ENCODE measurements at regions not wholly inside any gene's neighbourhood (a gene's known extent, or its start where the extent isn't known, plus 50 kb on each side); places are given as distances from the start of the nearest gene placed in this dataset.

- TF ChIP-seq NFATC4 (CRISPR knock-in tag; IDR thresholded peaks at IDR 0.05) = no peak
Observed at GRCh38 chr16:35208001-35208935, 1748.9 kb downstream of the TP53TG3F start (continued).

GRCh38 chr16:35210681-35211433 lies 1751.4 kb downstream of the TP53TG3F start:
- H3K9me3 Mint-ChIP-seq = peaks cover 58% of the 10 kb centered on the region
- no peaks in the 10 kb centered on the region for H3K4me1 Mint-ChIP-seq
- H3K36me3 Mint-ChIP-seq = peaks cover 50% of the 10 kb centered on the region
- ATAC-seq (no peak), DNase-seq (ENCODE audit: low spot score) (no peak)
- ChIA-PET POLR2A (no interaction called here), CTCF (no interaction called here)
- no peak overlapping the region for H3K27ac Mint-ChIP-seq
- peaks cover 6% of the 10 kb centered on the region for H3K27me3 Mint-ChIP-seq (ENCODE audit: low read depth)
- TF ChIP-seq CREB1 (CRISPR knock-in tag; IDR thresholded peaks at IDR 0.05) (no peak), MYBL2 (CRISPR knock-in tag; IDR thresholded peaks at IDR 0.05) (no peak), OVOL2 (CRISPR knock-in tag; IDR thresholded peaks at IDR 0.05; ENCODE audit: borderline replicate concordance) (no peak), NR1H2 (CRISPR knock-in tag; IDR thresholded peaks at IDR 0.05) (no peak), ZNF263 (CRISPR knock-in tag; IDR thresholded peaks at IDR 0.05; ENCODE audit: low read depth) (no peak), ERG (CRISPR knock-in tag; IDR thresholded peaks at IDR 0.05) (no peak), ZNF512 (CRISPR knock-in tag; IDR thresholded peaks at IDR 0.05; ENCODE audit: borderline replicate concordance) (no peak), GTF2I (CRISPR knock-in tag; conservative IDR thresholded peaks at IDR 0.05) (no peak), CREM (CRISPR knock-in tag; IDR thresholded peaks at IDR 0.05) (no peak), ATF1 (CRISPR knock-in tag; IDR thresholded peaks at IDR 0.05) (no peak), PRDM15 (CRISPR knock-in tag; IDR thresholded peaks at IDR 0.05) (no peak), CTCF (IDR thresholded peaks at IDR 0.05) (no peak), ZNF281 (CRISPR knock-in tag; IDR thresholded peaks at IDR 0.05) (no peak), TEAD4 (CRISPR knock-in tag; IDR thresholded peaks at IDR 0.05) (no peak), MXD4 (CRISPR knock-in tag; IDR thresholded peaks at IDR 0.05; ENCODE audit: borderline replicate concordance) (no peak), NR2C2 (CRISPR knock-in tag; IDR thresholded peaks at IDR 0.05) (no peak), NFYB (CRISPR knock-in tag; conservative IDR thresholded peaks at IDR 0.05; ENCODE audit: low read depth) (no peak), GABPB1 (CRISPR knock-in tag; IDR thresholded peaks at IDR 0.05) (no peak), ZNF317 (CRISPR knock-in tag; IDR thresholded peaks at IDR 0.05; ENCODE audit: borderline replicate concordance, low read depth) (no peak), ZNF671 (CRISPR knock-in tag; IDR thresholded peaks at IDR 0.05) (no peak)
- no peak overlapping the region for H3K4me3 Mint-ChIP-seq

Data from WTC11 (cell line).